H1 (cell line): ENCODE measurements at regions not wholly inside any gene's neighbourhood (a gene's known extent, or its start where the extent isn't known, plus 50 kb on each side); places are given as distances from the start of the nearest gene placed in this dataset.

Experiments used
- CTCF ChIP-seq, 3 experiments: IDR thresholded peaks; 1 replicate in 2 of 3; 2 replicates in 1 of 3; pipeline versions ENCODE4 v1.5.1 to v1.6.1; 2011; ENCODE audit warnings: low read length in 3 of 3, mild to moderate bottlenecking in 3 of 3, inconsistent platforms in 2 of 3, low read depth in 1 of 3, moderate library complexity in 1 of 3; ENCODE audit not compliant: insufficient read depth in 1 of 3; ENCODE audit errors: control extremely low read depth in 1 of 3
- SUZ12 ChIP-seq: fragments of 200-600 bp; sonication (generic); IDR thresholded peaks from 2 replicates; pipeline ENCODE4 v1.6.1; 2012; ENCODE audit warnings: mild to moderate bottlenecking, inconsistent platforms, low read length, moderate library complexity, mixed read lengths
- USF2 ChIP-seq: IDR thresholded peaks from 2 replicates; pipeline ENCODE4 v1.6.1; 2011; ENCODE audit warnings: low read length, improper control_type of control experiment

GRCh38 chr1:193402977-193403376 is 216.6 kb upstream of the B3GALT2 start (continued):
- no peak for TF ChIP-seq CTCF (IDR thresholded peaks at IDR 0.05; ENCODE audit: control extremely low read depth in 1 of 3, insufficient read depth in 1 of 3, low read depth in 1 of 3, low read length in 3 of 3)
- TF ChIP-seq USF2: no peak
- no peak for TF ChIP-seq SUZ12
